Glutamatergic neuron (in vitro differentiated cells): ENCODE measurements at regions not wholly inside any gene's neighbourhood (a gene's known extent, or its start where the extent isn't known, plus 50 kb on each side); places are given as distances from the start of the nearest gene placed in this dataset.

ENCODE experiments used
- DNase-seq: peaks from one replicate; pipeline ENCODE4 v3.0.0; 2022
- H3K27ac Mint-ChIP-seq: one replicate; pipeline ENCODE4 v1.8.0; 2020; ENCODE audit warnings: mild to moderate bottlenecking, mixed read lengths, inconsistent platforms; ENCODE audit not compliant: unreplicated experiment
- H3K27me3 Mint-ChIP-seq: one replicate; pipeline ENCODE4 v1.8.0; 2020; ENCODE audit warnings: mild to moderate bottlenecking, moderate library complexity, mixed read lengths, inconsistent platforms; ENCODE audit not compliant: unreplicated experiment
- H3K36me3 Mint-ChIP-seq: one replicate; pipeline ENCODE4 v1.8.0; 2020; ENCODE audit warnings: mild to moderate bottlenecking, mixed read lengths, inconsistent platforms; ENCODE audit not compliant: unreplicated experiment
- H3K4me1 Mint-ChIP-seq: one replicate; pipeline ENCODE4 v1.8.0; 2020; ENCODE audit warnings: mild to moderate bottlenecking, low read depth, mixed read lengths, inconsistent platforms; ENCODE audit not compliant: unreplicated experiment
- H3K4me3 Mint-ChIP-seq: one replicate; pipeline ENCODE4 v1.8.0; 2020; ENCODE audit warnings: mild to moderate bottlenecking, mixed read lengths, inconsistent platforms; ENCODE audit not compliant: unreplicated experiment
- H3K9me3 Mint-ChIP-seq: one replicate; pipeline ENCODE4 v1.8.0; 2020; ENCODE audit warnings: mild to moderate bottlenecking, moderate library complexity, mixed read lengths, inconsistent platforms; ENCODE audit not compliant: unreplicated experiment
- TF ChIP-seq, protein P1 (sequence below): fragments of 200-600 bp; sonication (generic); IDR thresholded peaks from one replicate; pipeline ENCODE4 v1.5.0; 2021; ENCODE audit not compliant: partially characterized antibody, unreplicated experiment

DNA sequence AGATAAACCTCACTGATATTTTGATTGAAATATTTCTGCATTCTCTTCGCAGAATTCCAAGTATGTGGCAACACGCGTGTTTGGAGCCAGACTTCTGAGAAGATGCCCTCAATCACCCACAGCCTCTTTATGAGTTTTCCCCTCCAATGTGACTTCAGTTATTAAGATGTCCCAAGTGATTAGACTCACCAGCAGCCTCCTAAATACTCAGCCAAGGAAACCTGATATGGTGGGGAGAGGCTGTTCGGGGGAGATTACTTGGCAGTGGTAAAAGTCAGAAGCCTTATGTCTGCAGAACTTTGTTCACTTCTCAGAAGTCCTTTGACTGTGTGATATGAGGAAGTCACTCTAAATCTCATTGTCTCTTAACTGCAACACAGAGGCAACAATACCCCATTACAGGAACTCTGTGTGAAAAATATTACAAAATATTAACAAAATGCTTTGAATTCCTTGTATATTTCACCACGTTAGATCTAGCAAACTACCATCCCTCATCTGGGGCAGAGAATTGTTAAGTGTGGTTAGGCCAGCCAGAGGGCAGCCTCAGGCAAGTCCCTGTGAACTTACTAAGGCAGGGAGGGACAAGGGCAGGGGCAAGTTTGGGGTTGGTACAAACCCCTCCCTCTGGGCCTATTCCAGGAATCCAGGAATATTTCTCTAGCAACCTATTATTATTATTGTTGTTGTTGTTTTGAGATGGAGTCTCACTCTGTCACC is 151.4 kb upstream of the USP9X start:
- Mint-ChIP-seq H3K4me1 (peaks cover 5% of the 10 kb centered on the region), H3K9me3 (peaks cover 4% of the 10 kb centered on the region), H3K36me3 (no peaks in the 10 kb centered on the region), H3K27me3 (peaks cover 2% of the 10 kb centered on the region), H3K4me3 (no peak overlapping the region), H3K27ac (no peak overlapping the region)
- no peak for DNase-seq
- TF ChIP-seq, protein P1, sequence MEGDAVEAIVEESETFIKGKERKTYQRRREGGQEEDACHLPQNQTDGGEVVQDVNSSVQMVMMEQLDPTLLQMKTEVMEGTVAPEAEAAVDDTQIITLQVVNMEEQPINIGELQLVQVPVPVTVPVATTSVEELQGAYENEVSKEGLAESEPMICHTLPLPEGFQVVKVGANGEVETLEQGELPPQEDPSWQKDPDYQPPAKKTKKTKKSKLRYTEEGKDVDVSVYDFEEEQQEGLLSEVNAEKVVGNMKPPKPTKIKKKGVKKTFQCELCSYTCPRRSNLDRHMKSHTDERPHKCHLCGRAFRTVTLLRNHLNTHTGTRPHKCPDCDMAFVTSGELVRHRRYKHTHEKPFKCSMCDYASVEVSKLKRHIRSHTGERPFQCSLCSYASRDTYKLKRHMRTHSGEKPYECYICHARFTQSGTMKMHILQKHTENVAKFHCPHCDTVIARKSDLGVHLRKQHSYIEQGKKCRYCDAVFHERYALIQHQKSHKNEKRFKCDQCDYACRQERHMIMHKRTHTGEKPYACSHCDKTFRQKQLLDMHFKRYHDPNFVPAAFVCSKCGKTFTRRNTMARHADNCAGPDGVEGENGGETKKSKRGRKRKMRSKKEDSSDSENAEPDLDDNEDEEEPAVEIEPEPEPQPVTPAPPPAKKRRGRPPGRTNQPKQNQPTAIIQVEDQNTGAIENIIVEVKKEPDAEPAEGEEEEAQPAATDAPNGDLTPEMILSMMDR = no peak

DNA sequence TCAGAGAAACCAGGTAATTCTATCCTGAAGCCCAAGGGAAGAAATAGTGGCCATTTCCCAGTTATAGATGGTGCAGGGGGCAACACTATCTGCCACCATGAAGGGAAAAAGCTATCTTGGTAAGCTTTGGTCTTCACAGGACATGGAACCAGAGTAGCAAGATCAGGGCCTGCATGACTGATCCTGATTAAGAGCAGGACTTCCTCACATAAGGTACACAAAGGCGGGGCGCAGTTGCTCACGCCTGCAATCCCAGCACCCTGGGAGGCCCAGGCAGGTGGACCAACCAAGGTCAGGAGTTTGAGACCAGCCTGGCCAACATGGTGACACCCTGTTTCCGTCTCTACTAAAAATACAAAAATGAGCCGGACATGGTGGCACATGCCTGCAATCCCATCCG is 148.4 kb upstream of the USP9X start:
- Mint-ChIP-seq H3K4me1 (peaks cover 5% of the 10 kb centered on the region), H3K4me3 (no peak overlapping the region), H3K9me3 (peaks cover 4% of the 10 kb centered on the region), H3K27ac (no peak overlapping the region), H3K36me3 (no peaks in the 10 kb centered on the region), H3K27me3 (no peaks in the 10 kb centered on the region)
- TF ChIP-seq, protein P1 = no peak
- DNase-seq = no peak

DNA sequence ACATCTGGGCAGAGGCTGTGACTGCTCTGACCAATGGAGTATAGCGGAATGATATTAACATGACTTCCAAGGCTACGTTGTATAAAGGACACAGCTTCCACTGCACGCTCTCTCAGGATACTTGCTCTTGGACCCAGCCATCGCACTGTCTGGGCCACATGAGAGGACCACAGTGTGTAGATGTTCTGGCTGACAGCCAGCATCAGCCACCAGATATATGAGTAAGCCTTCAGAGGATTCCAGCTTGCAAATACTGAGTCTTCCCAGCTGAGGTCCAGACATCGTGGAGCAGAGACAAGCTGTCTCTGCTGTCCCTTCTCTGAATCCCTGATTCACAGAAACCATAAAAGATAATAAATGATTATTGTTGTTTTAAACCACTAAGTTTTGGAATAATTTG is 146.8 kb upstream of the USP9X start:
- DNase-seq = no peak
- H3K36me3 Mint-ChIP-seq = no peaks in the 10 kb centered on the region
- no peak overlapping the region for H3K27ac Mint-ChIP-seq
- peaks cover 3% of the 10 kb centered on the region for H3K4me1 Mint-ChIP-seq
- no peaks in the 10 kb centered on the region for H3K9me3 Mint-ChIP-seq
- TF ChIP-seq, protein P1 = no peak
- H3K27me3 Mint-ChIP-seq = no peaks in the 10 kb centered on the region
- no peak overlapping the region for H3K4me3 Mint-ChIP-seq

DNA sequence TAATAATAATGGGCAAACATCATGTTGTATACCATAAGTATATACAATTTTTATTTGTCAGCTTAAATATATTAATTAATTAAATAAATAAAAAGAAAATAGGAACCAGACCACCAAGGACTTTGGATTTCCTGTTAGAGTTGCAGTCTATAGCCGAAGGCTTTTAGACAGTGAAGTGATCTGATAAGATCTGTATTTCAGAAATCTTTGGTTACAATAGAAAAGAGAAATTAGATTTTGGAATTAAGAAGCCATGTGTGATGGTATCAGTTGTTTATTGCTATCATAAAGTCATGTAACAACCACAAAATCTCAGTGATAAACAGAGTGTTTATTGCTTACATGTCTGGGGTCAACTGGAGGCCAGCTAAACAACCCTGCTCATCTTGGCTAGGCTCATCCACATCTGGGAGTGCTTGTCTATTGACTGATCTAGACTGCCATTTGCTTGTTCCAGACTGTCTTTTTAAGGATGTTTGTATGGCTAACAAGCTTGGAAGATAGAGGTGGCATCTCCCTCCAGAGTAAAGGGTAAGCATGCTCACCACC is 142.1 kb upstream of the USP9X start:
- Mint-ChIP-seq H3K4me3 (no peak overlapping the region), H3K27me3 (no peaks in the 10 kb centered on the region), H3K27ac (no peak overlapping the region), H3K36me3 (peaks cover under 1% of the 10 kb centered on the region), H3K4me1 (peaks cover 2% of the 10 kb centered on the region), H3K9me3 (no peaks in the 10 kb centered on the region)
- TF ChIP-seq, protein P1 = no peak
- DNase-seq = no peak

DNA sequence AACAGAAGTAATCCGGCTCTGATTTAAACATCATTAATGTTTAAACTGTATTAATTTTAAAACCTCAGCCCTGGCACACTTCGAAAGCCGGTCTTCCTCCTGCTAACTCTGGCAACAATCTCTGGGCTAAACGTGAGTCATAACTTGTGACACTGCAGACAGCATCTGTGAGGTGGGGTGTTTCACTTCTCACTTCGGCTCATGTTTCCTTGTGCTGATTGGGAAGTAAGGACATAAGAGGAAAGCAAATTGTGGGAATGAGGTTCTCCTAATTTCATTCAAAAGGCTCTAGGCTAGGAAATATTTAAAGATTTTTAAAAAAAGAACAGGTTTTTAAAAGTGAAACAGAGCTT is 139.9 kb upstream of the USP9X start:
- no peaks in the 10 kb centered on the region for H3K9me3 Mint-ChIP-seq
- peaks cover 2% of the 10 kb centered on the region for H3K4me1 Mint-ChIP-seq
- DNase-seq = no peak
- H3K27ac Mint-ChIP-seq = no peak overlapping the region
- peaks cover 7% of the 10 kb centered on the region for H3K36me3 Mint-ChIP-seq
- H3K27me3 Mint-ChIP-seq = no peaks in the 10 kb centered on the region
- H3K4me3 Mint-ChIP-seq = no peak overlapping the region
- TF ChIP-seq, protein P1 = no peak
